ENCODE measurements at regions not wholly inside any gene's neighbourhood (a gene's known extent, or its start where the extent isn't known, plus 50 kb on each side); places are given as distances from the start of the nearest gene placed in this dataset.

DNA sequence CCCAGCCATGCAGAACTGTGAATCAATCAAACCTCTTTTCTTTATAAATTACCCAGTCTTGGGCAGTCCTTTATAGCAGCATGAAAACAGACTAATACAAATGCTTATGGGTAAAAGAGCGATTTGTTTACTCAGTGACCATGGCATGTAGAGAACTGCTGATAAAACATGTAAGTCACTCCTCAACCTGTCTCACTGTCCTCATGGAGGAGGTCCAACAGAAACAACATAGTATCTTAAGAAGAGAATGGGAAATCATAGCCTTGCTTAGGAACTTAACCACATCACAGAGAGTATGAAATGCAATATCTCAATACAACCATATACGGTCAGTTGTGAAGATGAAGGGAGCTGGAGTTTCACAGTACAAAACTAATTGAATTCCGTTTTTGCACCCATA lies 1734.0 kb upstream of the RAG2 start:
- DNase-seq, result no peak
- Mint-ChIP-seq H3K9me3 (peaks cover 19% of the 10 kb centered on the region), H3K4me1 (ENCODE audit: low read depth) (no peaks in the 10 kb centered on the region), H3K4me3 (no peak overlapping the region), H3K27ac (no peak overlapping the region), H3K36me3 (ENCODE audit: low read depth) (no peaks in the 10 kb centered on the region), H3K27me3 (no peaks in the 10 kb centered on the region)

DNA sequence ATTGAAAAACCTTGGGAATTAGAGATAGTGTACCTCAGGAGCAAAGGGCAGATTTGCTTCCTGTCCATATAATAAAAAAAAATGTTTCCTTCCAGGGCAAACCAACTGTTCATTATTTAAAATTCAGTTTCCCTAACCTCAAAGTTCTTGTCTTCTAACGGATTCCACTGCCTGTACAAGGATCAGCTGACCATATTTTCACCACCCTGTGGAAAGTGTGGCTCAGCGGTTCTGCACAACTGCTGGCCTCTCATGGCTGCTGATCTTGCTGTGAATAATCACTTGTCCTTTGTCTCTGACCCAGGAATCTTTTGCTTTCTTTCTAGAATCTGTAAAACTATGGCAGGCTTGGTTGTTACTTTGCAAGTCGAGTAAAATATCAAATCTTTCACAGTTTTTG lies 1732.5 kb upstream of the RAG2 start:
- Mint-ChIP-seq H3K9me3 (peaks cover 17% of the 10 kb centered on the region), H3K36me3 (ENCODE audit: low read depth) (no peaks in the 10 kb centered on the region), H3K4me1 (ENCODE audit: low read depth) (no peaks in the 10 kb centered on the region), H3K27ac (no peak overlapping the region), H3K4me3 (no peak overlapping the region), H3K27me3 (no peaks in the 10 kb centered on the region)
- DNase-seq, result no peak

DNA sequence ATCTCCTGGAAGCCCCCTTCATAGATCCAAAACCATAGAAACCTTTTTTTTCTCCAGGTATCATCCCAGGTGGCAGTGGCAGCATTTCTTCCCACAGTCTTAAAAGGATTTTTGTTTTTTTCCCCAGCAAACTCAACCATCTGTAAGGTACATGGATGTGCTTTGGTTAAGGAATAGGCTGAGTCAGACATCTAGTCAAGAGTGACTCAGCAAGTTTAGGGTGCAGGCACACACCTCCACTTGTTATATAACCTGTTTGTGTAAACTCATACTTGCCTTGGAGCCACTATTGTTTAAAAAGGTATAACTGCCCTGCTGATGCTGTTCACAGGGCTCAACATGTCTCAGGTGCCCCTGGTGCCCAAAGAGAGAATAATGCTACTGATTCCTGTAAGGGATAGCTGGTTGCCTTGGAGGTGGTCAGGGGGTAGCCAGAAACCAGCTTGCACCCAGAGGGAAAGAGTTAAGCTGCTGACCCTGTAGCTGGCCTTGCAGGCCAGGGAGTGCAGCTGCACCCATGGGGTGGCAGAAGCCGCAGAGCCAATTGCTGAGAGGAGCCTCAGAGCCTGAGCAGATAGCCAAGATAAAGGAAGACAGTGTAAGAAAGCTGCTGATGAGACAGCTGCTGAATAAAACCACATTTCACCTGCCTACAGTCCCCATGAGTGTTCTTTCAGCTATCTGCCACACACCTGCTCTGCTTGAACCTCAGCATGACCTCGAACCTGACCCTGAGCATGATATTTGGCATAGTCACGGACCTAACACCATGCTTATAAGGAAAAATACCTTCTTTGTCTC lies 1726.1 kb upstream of the RAG2 start:
- no peaks in the 10 kb centered on the region for H3K27me3 Mint-ChIP-seq
- peaks cover 27% of the 10 kb centered on the region for H3K9me3 Mint-ChIP-seq
- H3K4me1 Mint-ChIP-seq (ENCODE audit: low read depth), result no peaks in the 10 kb centered on the region
- H3K27ac Mint-ChIP-seq, result no peak overlapping the region
- H3K4me3 Mint-ChIP-seq, result no peak overlapping the region
- DNase-seq, result no peak
- no peaks in the 10 kb centered on the region for H3K36me3 Mint-ChIP-seq (ENCODE audit: low read depth)

DNA sequence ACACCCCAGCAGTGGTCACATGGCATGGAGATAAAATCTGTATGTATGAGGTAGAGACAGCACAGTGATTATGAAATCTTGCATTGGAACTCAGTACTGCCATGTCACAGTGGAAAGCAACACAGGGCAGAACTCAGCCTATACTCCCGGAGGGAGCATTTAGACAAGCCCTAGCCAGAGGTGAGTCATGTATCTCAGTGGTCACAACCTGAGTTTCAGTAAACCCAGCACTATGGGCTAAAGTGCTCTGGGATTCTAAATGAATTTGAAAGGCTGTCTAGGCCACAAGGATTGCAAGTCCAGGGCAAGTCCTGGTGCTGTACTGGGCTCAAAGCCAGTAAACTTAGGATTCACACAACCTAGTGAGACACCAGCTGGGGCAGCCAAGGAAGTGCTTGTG lies 1717.1 kb upstream of the RAG2 start:
- no peak overlapping the region for H3K4me3 Mint-ChIP-seq
- no peaks in the 10 kb centered on the region for H3K27me3 Mint-ChIP-seq
- H3K9me3 Mint-ChIP-seq, result peaks cover 26% of the 10 kb centered on the region
- H3K4me1 Mint-ChIP-seq (ENCODE audit: low read depth), result no peaks in the 10 kb centered on the region
- no peak for DNase-seq
- no peaks in the 10 kb centered on the region for H3K36me3 Mint-ChIP-seq (ENCODE audit: low read depth)
- H3K27ac Mint-ChIP-seq, result no peak overlapping the region

DNA sequence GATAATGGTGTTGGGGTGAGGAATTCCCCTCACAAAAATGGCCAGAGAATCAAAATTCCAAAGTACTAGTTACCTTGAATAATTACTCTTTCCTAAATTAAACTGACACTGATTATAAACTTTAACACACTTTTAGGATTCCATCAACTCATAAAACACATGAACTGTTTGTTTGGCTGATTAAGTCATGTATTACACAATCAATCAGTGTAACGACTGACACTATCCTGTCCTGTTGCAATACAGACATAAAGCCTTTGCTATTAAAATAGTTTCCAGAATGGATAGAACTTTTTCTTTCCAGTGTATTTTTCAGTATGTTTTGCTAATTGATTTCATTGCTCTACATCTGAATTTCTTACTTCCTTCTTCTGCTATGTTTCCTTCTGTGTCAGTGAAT lies 1709.4 kb upstream of the RAG2 start:
- no peaks in the 10 kb centered on the region for H3K27me3 Mint-ChIP-seq
- no peak overlapping the region for H3K27ac Mint-ChIP-seq
- DNase-seq, result no peak
- H3K4me3 Mint-ChIP-seq, result no peak overlapping the region
- H3K36me3 Mint-ChIP-seq (ENCODE audit: low read depth), result no peaks in the 10 kb centered on the region
- no peaks in the 10 kb centered on the region for H3K4me1 Mint-ChIP-seq (ENCODE audit: low read depth)
- peaks cover 12% of the 10 kb centered on the region for H3K9me3 Mint-ChIP-seq

DNA sequence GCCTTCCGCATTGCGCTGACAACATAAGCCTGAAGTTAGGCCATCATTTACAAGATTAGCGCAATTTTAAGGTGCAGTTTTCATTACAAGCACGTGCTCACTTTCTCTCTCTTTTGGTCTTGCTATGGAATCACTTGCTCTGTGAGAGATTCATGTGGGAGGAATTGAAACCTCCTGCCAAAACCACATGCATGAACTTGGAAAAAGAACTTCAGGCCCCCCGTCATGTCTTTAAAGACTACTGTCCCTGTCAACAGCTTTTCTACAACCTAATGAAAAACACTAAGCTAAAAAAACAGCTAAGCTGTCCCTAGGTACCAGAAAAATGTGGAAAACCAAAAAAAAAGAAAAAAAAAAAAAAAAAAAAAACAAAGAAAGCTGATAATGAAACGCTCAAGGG lies 1707.6 kb upstream of the RAG2 start:
- H3K27ac Mint-ChIP-seq, result no peak overlapping the region
- peaks cover 12% of the 10 kb centered on the region for H3K9me3 Mint-ChIP-seq
- H3K27me3 Mint-ChIP-seq, result no peaks in the 10 kb centered on the region
- H3K4me1 Mint-ChIP-seq (ENCODE audit: low read depth), result no peaks in the 10 kb centered on the region
- no peak for DNase-seq
- no peak overlapping the region for H3K4me3 Mint-ChIP-seq
- H3K36me3 Mint-ChIP-seq (ENCODE audit: low read depth), result no peaks in the 10 kb centered on the region

DNA sequence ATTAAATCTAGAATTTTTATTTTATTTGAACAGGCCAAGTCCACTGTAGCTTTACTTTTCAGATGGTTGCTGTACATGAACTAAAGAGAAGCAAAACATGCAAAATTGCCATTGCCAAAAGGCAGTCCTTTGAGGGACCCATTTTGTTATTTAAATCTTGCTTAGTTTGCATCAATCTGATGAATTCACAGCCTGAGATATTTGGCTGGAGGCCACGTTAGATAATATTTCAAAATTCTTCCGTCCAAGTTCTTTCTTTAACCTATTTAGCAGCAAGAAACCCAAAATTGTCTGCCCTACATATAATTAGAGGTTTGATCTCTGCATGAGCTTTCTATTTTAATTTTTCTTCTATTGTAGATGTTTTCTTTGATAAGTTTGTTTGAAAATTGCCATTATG lies 1706.9 kb upstream of the RAG2 start:
- no peaks in the 10 kb centered on the region for H3K27me3 Mint-ChIP-seq
- DNase-seq, result no peak
- no peak overlapping the region for H3K27ac Mint-ChIP-seq
- H3K4me3 Mint-ChIP-seq, result no peak overlapping the region
- no peaks in the 10 kb centered on the region for H3K36me3 Mint-ChIP-seq (ENCODE audit: low read depth)
- H3K9me3 Mint-ChIP-seq, result peaks cover 7% of the 10 kb centered on the region
- H3K4me1 Mint-ChIP-seq (ENCODE audit: low read depth), result no peaks in the 10 kb centered on the region

DNA sequence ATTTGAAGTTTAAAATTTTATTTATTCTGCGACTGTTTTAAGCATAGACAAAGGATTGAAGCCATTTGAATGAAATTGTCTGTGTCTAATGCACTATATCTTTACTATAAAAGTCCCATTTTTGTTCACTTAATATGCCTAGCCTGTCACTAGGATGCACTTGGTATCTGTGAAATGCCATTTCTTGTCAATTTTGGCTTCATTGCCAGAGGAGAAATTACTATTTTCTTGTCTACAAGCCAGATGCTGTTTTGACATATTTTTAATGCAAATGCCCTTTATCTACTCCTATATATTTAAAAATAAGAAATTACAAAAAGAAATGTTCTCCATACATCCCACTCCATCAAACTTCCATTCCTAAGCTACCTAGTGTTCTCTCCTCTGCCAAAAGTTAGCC lies 1704.5 kb upstream of the RAG2 start:
- DNase-seq, result no peak
- Mint-ChIP-seq H3K4me3 (no peak overlapping the region), H3K9me3 (peaks cover 7% of the 10 kb centered on the region), H3K27me3 (no peaks in the 10 kb centered on the region), H3K4me1 (ENCODE audit: low read depth) (no peaks in the 10 kb centered on the region), H3K27ac (no peak overlapping the region), H3K36me3 (ENCODE audit: low read depth) (no peaks in the 10 kb centered on the region)

DNA sequence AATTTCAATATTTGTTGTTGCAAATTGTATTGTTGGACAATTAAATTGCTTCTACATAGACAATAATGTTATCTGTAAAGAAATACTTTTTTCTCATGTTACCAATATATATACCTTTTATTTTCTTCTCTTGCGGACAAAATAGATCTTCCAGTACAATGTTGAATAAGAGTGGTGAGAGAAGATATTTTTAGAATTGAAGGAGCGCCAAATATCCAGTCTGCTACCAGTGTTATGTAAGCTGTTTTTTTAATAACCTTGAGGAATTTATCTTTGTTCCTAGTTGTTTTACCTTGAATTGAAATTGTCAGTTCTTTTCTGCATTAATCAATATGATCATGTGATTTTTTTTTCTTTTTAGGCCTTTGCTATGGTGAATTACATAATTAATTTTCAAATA lies 1702.5 kb upstream of the RAG2 start:
- no peak for DNase-seq
- Mint-ChIP-seq H3K4me3 (no peak overlapping the region), H3K27ac (no peak overlapping the region), H3K4me1 (ENCODE audit: low read depth) (no peaks in the 10 kb centered on the region), H3K9me3 (peaks cover 8% of the 10 kb centered on the region), H3K27me3 (no peaks in the 10 kb centered on the region), H3K36me3 (ENCODE audit: low read depth) (no peaks in the 10 kb centered on the region)

DNA sequence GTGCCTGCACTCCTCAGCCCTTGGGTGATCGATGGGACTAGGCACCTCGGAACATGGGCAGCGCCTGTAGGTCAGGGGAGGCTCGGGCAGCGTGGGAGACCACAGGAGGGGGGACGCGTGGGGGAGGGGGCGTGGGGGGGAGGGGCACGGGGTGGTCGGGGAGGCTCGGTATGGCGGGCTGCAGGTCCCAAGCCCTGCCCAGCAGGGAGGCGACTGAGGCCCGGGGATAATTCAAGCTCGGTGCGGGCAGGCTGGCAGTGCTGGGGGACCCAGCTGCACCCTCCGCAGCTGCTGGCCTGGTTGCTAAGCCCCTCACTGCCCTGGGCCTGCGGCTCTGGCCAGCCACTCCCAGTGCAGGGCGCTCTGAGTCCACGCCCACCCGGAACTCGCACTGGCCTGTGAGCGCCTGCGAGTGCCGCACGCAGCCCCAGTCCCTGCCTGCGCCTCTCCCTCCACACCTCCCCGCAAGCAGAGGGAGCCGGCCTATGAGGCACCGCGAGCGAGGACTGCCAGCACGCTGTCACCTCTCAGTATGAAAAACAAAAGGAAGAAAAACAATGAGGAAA lies 1698.3 kb upstream of the RAG2 start:
- Mint-ChIP-seq H3K27me3 (no peaks in the 10 kb centered on the region), H3K9me3 (peaks cover 9% of the 10 kb centered on the region), H3K4me1 (ENCODE audit: low read depth) (no peaks in the 10 kb centered on the region), H3K36me3 (ENCODE audit: low read depth) (no peaks in the 10 kb centered on the region), H3K4me3 (no peak overlapping the region), H3K27ac (no peak overlapping the region)
- no peak for DNase-seq

DNA sequence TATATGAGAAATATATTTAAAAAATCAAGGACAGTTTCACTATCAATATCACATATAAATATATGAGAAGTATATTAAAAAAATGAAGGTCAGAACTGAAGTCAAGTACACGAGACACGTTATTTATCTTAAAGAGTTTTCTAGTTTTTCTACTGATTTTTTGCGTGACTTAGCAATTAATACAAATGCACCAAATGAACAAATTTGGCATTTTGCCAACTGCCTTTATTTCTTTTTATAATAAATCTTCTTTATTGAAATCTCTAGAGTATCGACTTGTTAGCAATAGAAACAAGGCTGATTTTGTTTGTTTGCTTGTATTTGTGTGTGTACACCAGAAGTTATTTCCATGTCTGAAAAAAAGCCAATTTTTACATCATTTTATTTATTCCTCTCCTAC lies 1684.7 kb upstream of the RAG2 start:
- Mint-ChIP-seq H3K9me3 (peaks cover 12% of the 10 kb centered on the region), H3K4me1 (ENCODE audit: low read depth) (no peaks in the 10 kb centered on the region), H3K27ac (no peak overlapping the region)

DNA sequence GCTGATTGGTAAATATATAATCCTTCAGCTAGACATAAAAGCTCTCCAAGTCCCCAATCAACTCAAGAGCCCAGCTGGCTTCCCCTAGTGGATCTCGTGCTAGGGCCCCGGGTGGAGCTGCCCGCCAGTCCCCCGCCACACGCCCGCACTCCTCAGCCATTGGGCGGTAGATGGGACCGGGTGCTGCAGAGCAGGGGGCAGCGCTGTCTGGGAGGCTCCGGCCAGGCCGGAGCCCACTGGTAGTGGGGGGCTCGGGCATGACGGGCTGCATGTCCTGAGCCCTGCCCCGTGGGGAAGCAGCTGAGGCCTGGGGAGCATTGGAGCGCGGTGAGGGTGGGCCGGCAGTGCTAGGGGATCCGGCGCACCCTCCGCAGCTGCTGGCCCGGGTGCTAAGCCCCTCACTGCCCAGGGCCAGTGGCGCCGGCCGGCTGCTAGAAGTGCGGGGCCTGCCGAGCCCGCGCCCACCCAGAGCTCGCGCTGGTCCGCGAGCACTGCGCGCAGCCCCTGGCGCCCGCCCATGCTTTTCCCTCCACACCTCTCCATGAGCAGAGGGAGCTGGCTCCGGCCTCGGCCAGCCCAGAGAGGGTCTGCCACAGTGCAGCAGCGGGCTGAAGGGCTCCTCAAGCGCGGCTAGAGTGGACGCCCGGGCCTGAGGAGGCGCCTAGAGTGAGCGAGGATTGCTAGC lies 1680.6 kb upstream of the RAG2 start:
- Mint-ChIP-seq H3K36me3 (ENCODE audit: low read depth) (no peaks in the 10 kb centered on the region), H3K9me3 (peaks cover 13% of the 10 kb centered on the region), H3K27me3 (no peaks in the 10 kb centered on the region), H3K27ac (no peak overlapping the region), H3K4me3 (no peak overlapping the region), H3K4me1 (ENCODE audit: low read depth) (no peaks in the 10 kb centered on the region)
- DNase-seq, result no peak

More for the DNA sequence above, 1684.7 kb upstream of the RAG2 start:
- no peak for DNase-seq
- Mint-ChIP-seq H3K4me3 (no peak overlapping the region), H3K27me3 (no peaks in the 10 kb centered on the region), H3K36me3 (ENCODE audit: low read depth) (no peaks in the 10 kb centered on the region)

DNA sequence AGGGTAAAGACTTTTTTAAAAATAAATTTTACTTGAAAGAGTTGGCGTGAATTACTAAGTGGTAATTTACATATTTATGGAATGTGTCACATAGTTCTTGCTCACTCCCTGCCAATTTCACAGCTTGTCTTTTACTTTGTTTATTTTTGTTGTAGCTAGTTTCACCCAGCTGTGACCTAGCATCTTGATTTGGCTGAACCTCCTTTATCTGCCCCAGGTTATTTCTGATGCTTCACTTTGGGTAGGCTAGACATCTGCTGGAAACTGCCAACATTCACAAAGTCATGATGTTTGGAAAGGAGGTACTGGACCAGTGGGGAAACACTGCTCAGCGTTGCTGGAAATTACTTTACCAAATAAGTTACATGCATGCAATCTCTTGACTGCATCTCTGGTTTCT lies 1676.0 kb upstream of the RAG2 start:
- H3K4me1 Mint-ChIP-seq (ENCODE audit: low read depth), result no peaks in the 10 kb centered on the region
- H3K27ac Mint-ChIP-seq, result no peak overlapping the region
- H3K4me3 Mint-ChIP-seq, result no peak overlapping the region
- no peak for DNase-seq
- H3K9me3 Mint-ChIP-seq, result peaks cover 22% of the 10 kb centered on the region
- H3K27me3 Mint-ChIP-seq, result no peaks in the 10 kb centered on the region
- no peaks in the 10 kb centered on the region for H3K36me3 Mint-ChIP-seq (ENCODE audit: low read depth)

DNA sequence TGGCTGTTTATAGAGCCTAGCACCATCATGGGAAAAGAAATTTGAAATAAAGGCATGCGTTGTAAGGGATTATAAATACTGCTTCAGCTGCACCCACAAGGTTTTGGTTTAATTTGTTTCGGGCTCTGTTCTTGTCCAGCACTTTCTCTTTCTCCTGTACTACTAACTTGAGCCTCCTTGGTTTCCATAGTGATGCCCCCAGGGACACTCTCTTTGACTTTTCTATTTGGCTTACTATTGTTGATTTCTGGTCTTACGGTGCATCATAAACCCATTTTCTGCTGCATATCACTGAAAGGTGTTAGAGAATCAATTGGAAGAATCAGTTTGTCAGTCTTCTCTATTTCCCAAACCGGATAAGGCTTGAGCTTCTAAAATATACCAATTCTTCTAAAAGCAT lies 1674.3 kb upstream of the RAG2 start:
- H3K27me3 Mint-ChIP-seq, result no peaks in the 10 kb centered on the region
- no peak overlapping the region for H3K4me3 Mint-ChIP-seq
- no peak for DNase-seq
- no peak overlapping the region for H3K27ac Mint-ChIP-seq
- H3K9me3 Mint-ChIP-seq, result peaks cover 20% of the 10 kb centered on the region
- no peaks in the 10 kb centered on the region for H3K36me3 Mint-ChIP-seq (ENCODE audit: low read depth)
- H3K4me1 Mint-ChIP-seq (ENCODE audit: low read depth), result no peaks in the 10 kb centered on the region

DNA sequence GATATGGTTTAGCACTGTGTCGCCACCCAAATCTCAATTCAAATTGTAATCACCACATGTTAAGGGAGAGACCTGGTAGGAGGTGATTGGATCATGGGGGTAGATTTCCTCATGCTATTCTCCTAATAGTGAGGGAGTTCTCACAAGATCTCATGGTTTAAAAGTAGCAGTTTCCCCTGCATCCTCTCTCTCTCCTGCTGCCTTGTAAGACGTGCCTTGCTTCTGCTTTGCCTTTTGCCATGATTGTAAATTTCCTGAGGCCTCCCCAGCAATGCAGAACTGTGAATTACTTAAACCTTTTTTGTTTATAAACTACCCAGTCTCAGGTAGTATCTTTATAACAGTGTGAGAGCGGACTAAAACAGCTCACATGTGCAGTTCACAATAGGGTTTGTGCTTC lies 1668.7 kb upstream of the RAG2 start:
- no peaks in the 10 kb centered on the region for H3K27me3 Mint-ChIP-seq
- no peaks in the 10 kb centered on the region for H3K4me1 Mint-ChIP-seq (ENCODE audit: low read depth)
- H3K27ac Mint-ChIP-seq, result no peak overlapping the region
- H3K9me3 Mint-ChIP-seq, result peaks cover 19% of the 10 kb centered on the region
- no peaks in the 10 kb centered on the region for H3K36me3 Mint-ChIP-seq (ENCODE audit: low read depth)
- no peak overlapping the region for H3K4me3 Mint-ChIP-seq
- DNase-seq, result no peak

All from activated T-cell treated with anti-CD3 and anti-CD28 coated beads, Interleukin-2, amount 50 U/mL, for 24 hours (primary cell).